Activated CD8-positive, alpha-beta T cell treated with anti-CD3 and anti-CD28 coated beads, Interleukin-2, amount 10 ng/mL, durations not matched to agents 7 days and 5 days (primary cell): ENCODE measurements at regions not wholly inside any gene's neighbourhood (a gene's known extent, or its start where the extent isn't known, plus 50 kb on each side); places are given as distances from the start of the nearest gene placed in this dataset.

ENCODE experiments used
- ATAC-seq: fragments of 150-1000 bp; cut with Tn5 transposase; one replicate; pipeline ENCODE4 v1.10.0; 2021; ENCODE audit warnings: moderate library complexity
- CTCF ChIA-PET: fragments of 350-600 bp; sonication (Branson Sonifier 250); formaldehyde crosslinking; loops from one replicate; lab custom pipeline; 2021; ENCODE audit warnings: antibody characterized with exemption; lab: Charles Lee
- POLR2A ChIA-PET: fragments of 350-600 bp; sonication (Branson Sonifier 250); formaldehyde crosslinking; loops from one replicate; lab custom pipeline; 2021; ENCODE audit warnings: antibody characterized with exemption; lab: Charles Lee
- DNase-seq: peaks from one replicate; pipeline ENCODE4 v3.0.0-alpha.2; 2020
- H3K27ac Mint-ChIP-seq: one replicate; pipeline ENCODE4 v1.8.0; 2021; ENCODE audit warnings: mild to moderate bottlenecking, mixed read lengths
- H3K27me3 Mint-ChIP-seq: one replicate; pipeline ENCODE4 v1.8.0; 2021; ENCODE audit warnings: low read depth, mixed read lengths
- H3K36me3 Mint-ChIP-seq: one replicate; pipeline ENCODE4 v1.8.0; 2021; ENCODE audit warnings: low read depth, mixed read lengths
- H3K4me1 Mint-ChIP-seq: one replicate; pipeline ENCODE4 v1.8.0; 2021; ENCODE audit warnings: low read depth, mixed read lengths
- H3K4me3 Mint-ChIP-seq: one replicate; pipeline ENCODE4 v1.8.0; 2021; ENCODE audit warnings: mild to moderate bottlenecking, mixed read lengths
- H3K9me3 Mint-ChIP-seq: one replicate; pipeline ENCODE4 v1.8.0; 2022; ENCODE audit warnings: mixed read lengths; ENCODE audit not compliant: insufficient read depth

DNA sequence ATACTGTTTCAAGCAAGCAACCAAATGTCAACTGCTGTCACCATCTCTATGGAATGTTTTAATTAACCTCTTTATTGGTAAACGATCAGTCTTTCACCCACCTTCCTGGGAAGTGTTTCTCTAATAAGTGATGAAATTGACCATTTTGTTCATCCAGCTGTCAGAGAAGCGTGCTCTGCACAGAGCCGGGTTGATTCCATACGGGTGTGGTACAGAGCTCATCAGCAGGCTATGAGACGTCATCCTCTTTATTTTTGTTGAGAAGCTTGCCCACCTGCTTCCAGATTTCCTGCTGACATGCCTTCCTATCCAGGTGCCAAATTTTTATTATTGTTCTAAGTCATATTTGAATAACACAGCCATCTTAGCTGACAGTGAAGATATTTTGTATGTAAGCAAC is 482.5 kb downstream of the RWDD3 start:
- no peak for DNase-seq
- H3K4me1 Mint-ChIP-seq = no peaks in the 10 kb centered on the region
- CTCF ChIA-PET = no interaction called here

GRCh38 chr1:95723346-95723745 is 489.3 kb downstream of the RWDD3 start:
- ChIA-PET POLR2A (no interaction called here), CTCF (no interaction called here)
- no peaks in the 10 kb centered on the region for H3K9me3 Mint-ChIP-seq
- no peak overlapping the region for H3K4me3 Mint-ChIP-seq
- H3K27ac Mint-ChIP-seq = no peak overlapping the region
- H3K36me3 Mint-ChIP-seq = no peaks in the 10 kb centered on the region
- H3K4me1 Mint-ChIP-seq = no peaks in the 10 kb centered on the region
- no peak for ATAC-seq
- H3K27me3 Mint-ChIP-seq = no peaks in the 10 kb centered on the region
- no peak for DNase-seq

More for the DNA sequence above, 482.5 kb downstream of the RWDD3 start:
- no peaks in the 10 kb centered on the region for H3K36me3 Mint-ChIP-seq
- no peaks in the 10 kb centered on the region for H3K27me3 Mint-ChIP-seq
- no peak overlapping the region for H3K4me3 Mint-ChIP-seq
- no peak overlapping the region for H3K27ac Mint-ChIP-seq
- H3K9me3 Mint-ChIP-seq = no peaks in the 10 kb centered on the region
- no peak for ATAC-seq
- POLR2A ChIA-PET = no interaction called here

DNA sequence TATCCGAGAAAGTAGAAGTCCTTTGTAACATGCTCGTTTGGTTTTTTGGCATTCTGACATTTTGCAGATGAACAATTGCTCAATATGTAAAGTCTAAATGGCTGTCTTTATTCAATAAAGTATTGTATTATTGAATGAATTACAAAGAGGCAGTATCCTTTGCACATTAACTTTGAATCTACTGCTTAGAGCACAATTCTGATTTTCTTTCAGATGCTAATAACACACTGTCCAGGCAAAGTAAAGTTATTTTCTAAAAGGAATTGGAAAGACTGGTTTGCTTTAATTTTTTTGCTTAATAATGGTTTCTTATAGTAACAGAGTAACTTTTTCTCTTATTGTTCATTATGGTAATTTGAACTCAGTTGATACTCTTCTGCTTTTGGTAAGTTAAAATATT is 494.8 kb downstream of the RWDD3 start:
- ChIA-PET CTCF (no interaction called here), POLR2A (no interaction called here)
- Mint-ChIP-seq H3K27ac (no peak overlapping the region), H3K36me3 (no peaks in the 10 kb centered on the region), H3K4me3 (no peak overlapping the region), H3K4me1 (no peaks in the 10 kb centered on the region), H3K27me3 (no peaks in the 10 kb centered on the region), H3K9me3 (no peaks in the 10 kb centered on the region)
- no peak for ATAC-seq
- no peak for DNase-seq

- Mint-ChIP-seq H3K9me3 (no peaks in the 10 kb centered on the region), H3K4me3 (no peak overlapping the region), H3K36me3 (no peaks in the 10 kb centered on the region), H3K4me1 (no peaks in the 10 kb centered on the region), H3K27ac (no peak overlapping the region), H3K27me3 (no peaks in the 10 kb centered on the region)
- ChIA-PET CTCF (no interaction called here), POLR2A (no interaction called here)
- ATAC-seq (no peak), DNase-seq (no peak)
Measured at GRCh38 chr1:95730986-95731385, 497.0 kb downstream of the RWDD3 start.

GRCh38 chr1:95731466-95731865 is 497.5 kb downstream of the RWDD3 start:
- ATAC-seq (no peak), DNase-seq (no peak)
- POLR2A ChIA-PET = no interaction called here
- CTCF ChIA-PET = no interaction called here
- H3K9me3 Mint-ChIP-seq = no peaks in the 10 kb centered on the region
- H3K4me1 Mint-ChIP-seq = no peaks in the 10 kb centered on the region
- no peak overlapping the region for H3K4me3 Mint-ChIP-seq
- H3K27me3 Mint-ChIP-seq = no peaks in the 10 kb centered on the region
- H3K36me3 Mint-ChIP-seq = no peaks in the 10 kb centered on the region
- H3K27ac Mint-ChIP-seq = no peak overlapping the region

DNA sequence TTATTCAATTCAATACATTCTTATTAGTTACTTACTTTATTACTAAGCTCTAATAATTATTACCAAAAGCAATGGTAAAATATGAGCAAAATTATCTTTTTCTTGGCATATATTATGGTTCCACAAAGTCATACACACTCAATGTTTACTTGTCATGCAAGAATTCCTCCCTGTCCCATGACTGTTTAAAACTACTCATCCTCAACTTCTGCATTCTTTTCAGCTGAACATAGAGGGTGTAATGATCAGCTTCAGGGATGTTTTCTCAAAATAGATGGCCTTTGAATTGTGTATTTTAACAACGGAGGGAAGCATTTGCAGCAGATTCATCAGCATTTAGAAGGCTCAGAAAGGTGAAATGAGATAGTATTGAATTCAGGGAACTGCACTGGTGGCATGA is 499.0 kb downstream of the RWDD3 start:
- Mint-ChIP-seq H3K27ac (no peak overlapping the region), H3K9me3 (peaks cover 3% of the 10 kb centered on the region), H3K27me3 (no peaks in the 10 kb centered on the region), H3K36me3 (no peaks in the 10 kb centered on the region), H3K4me3 (no peak overlapping the region), H3K4me1 (no peaks in the 10 kb centered on the region)
- no peak for DNase-seq
- ChIA-PET POLR2A (no interaction called here), CTCF (no interaction called here)
- no peak for ATAC-seq

DNA sequence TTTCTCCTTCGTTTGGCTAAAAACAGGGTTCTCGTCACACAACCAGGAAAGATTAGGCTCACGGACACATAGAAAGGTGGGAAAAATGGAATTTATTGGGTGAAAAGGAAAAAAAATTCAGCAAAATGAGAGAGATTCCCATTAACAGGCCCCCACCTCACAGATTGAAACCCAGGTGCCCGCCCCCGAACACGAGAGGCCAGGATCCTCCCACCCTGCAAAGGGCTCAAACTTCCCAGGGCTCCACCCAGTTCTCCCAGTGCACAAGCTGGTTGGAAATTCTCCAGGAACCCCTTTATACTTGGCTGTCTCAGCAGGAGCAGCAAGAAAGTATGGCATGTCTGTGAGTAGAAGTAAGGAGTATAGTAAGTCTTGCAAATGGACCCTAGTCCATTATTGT is 499.7 kb downstream of the RWDD3 start:
- ChIA-PET CTCF (no interaction called here), POLR2A (no interaction called here)
- Mint-ChIP-seq H3K9me3 (peaks cover 3% of the 10 kb centered on the region), H3K27me3 (no peaks in the 10 kb centered on the region), H3K4me1 (no peaks in the 10 kb centered on the region), H3K4me3 (no peak overlapping the region), H3K27ac (no peak overlapping the region), H3K36me3 (no peaks in the 10 kb centered on the region)
- no peak for ATAC-seq
- no peak for DNase-seq

DNA sequence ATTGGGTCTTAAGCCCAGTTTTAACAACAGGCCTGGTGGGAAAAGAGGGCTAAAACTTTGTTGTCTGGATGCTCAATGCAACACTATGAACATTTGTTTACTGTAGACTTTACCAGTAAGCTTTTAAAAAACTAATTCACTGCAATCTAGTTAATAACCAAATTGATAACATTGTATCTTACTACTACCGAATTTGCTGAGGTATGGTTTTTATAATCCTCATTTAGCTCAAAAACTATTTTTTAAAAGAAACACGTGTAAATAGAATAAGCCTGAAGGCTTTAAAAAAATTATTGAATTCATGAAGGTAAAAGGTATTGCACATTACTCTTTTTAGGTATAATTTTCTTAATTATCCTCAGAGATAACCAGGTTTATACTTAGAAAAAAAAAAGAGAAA is 500.6 kb downstream of the RWDD3 start:
- Mint-ChIP-seq H3K27ac (no peak overlapping the region), H3K4me3 (no peak overlapping the region), H3K9me3 (peaks cover 3% of the 10 kb centered on the region), H3K27me3 (no peaks in the 10 kb centered on the region), H3K4me1 (no peaks in the 10 kb centered on the region), H3K36me3 (no peaks in the 10 kb centered on the region)
- no peak for DNase-seq
- no peak for ATAC-seq
- ChIA-PET POLR2A (no interaction called here), CTCF (no interaction called here)

GRCh38 chr1:95742591-95743089 is 508.6 kb downstream of the RWDD3 start:
- no peaks in the 10 kb centered on the region for H3K4me1 Mint-ChIP-seq

GRCh38 chr1:95744731-95745130 is 510.7 kb downstream of the RWDD3 start:
- DNase-seq (no peak), ATAC-seq (no peak)
- H3K36me3 Mint-ChIP-seq = no peaks in the 10 kb centered on the region
- H3K27ac Mint-ChIP-seq = no peak overlapping the region
- POLR2A ChIA-PET = no interaction called here
- no peak overlapping the region for H3K4me3 Mint-ChIP-seq
- H3K9me3 Mint-ChIP-seq = no peaks in the 10 kb centered on the region
- CTCF ChIA-PET = no interaction called here
- no peaks in the 10 kb centered on the region for H3K27me3 Mint-ChIP-seq
- H3K4me1 Mint-ChIP-seq = no peaks in the 10 kb centered on the region

More at GRCh38 chr1:95742591-95743089, 508.6 kb downstream of the RWDD3 start:
- Mint-ChIP-seq H3K27ac (no peak overlapping the region), H3K9me3 (no peaks in the 10 kb centered on the region), H3K27me3 (no peaks in the 10 kb centered on the region), H3K4me3 (no peak overlapping the region), H3K36me3 (no peaks in the 10 kb centered on the region)
- DNase-seq (no peak), ATAC-seq (no peak)
- CTCF ChIA-PET = no interaction called here
- POLR2A ChIA-PET = no interaction called here

GRCh38 chr1:95752515-95753381 is 518.7 kb downstream of the RWDD3 start:
- Mint-ChIP-seq H3K36me3 (no peaks in the 10 kb centered on the region), H3K9me3 (peaks cover 23% of the 10 kb centered on the region), H3K27ac (no peak overlapping the region), H3K27me3 (no peaks in the 10 kb centered on the region), H3K4me3 (no peak overlapping the region), H3K4me1 (no peaks in the 10 kb centered on the region)
- no peak for DNase-seq
- ChIA-PET POLR2A (no interaction called here), CTCF (no interaction called here)
- ATAC-seq = no peak

GRCh38 chr1:95753382-95754016 is 519.5 kb downstream of the RWDD3 start:
- Mint-ChIP-seq H3K4me1 (no peaks in the 10 kb centered on the region), H3K27ac (no peak overlapping the region), H3K4me3 (no peak overlapping the region), H3K27me3 (no peaks in the 10 kb centered on the region), H3K36me3 (no peaks in the 10 kb centered on the region), H3K9me3 (peaks cover 23% of the 10 kb centered on the region)
- DNase-seq (no peak), ATAC-seq (no peak)
- CTCF ChIA-PET = no interaction called here
- POLR2A ChIA-PET = no interaction called here
